H4 (cell line): ENCODE measurements at regions not wholly inside any gene's neighbourhood (a gene's known extent, or its start where the extent isn't known, plus 50 kb on each side); places are given as distances from the start of the nearest gene placed in this dataset.

ENCODE experiments used
- DNase-seq: peaks from one replicate; pipeline ENCODE4 v3.0.0-alpha.2; 2015; ENCODE audit warnings: low spot score

DNA sequence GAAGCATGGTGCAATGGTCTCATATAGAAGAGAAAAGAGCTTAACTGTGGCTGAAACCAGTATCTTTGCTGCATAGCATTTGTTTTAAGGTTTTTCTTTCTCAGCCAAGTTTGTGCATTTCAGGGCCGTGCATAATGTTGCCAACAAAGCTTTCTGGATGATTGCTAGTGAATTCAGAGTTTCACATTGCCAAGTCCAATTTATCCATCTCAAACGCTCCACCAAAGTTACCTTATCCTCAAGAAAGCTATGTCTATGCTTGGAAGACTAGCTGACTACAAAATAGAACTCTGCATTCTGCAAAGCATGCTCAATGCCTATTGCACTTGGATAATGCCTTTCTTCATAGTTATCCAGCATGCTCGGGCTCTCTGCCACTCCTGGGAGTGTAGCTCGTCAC is 535.8 kb upstream of the SGCG start:
- no peak for DNase-seq

DNA sequence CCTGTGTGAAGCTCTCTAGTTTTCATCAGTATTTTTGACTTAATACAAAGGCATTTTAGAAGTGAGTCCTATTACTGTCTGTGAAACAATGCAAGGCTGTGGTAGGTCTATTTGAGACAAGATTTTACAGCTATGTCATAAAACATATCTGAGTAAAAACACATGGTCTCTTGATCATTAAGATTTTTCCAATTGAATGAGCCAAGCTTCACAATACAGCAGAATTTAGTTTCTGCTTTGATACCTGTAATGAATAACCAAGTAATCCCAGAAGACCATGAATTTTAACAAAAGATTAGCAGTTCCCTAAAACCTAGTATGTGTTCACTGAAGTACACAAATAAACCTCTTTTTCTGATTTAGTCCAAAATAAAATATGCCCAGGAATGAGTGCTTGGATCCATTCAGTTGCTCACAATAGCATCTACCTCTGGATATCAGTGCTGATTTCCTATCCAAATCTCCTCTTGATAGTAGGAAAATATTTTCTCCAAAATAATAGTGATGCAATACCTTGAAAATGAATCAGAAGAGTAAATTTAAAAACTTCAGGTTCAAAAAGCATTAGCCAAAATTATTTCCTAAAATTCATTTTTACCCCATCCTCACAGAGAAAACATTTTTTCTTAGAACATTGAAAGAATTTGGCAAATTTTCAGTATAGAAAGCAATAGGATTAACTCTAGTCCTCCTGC is 533.5 kb upstream of the SGCG start:
- DNase-seq, result no peak

- DNase-seq, result peak; percentile 16
These were observed 532.4 kb upstream of the SGCG start for GRCh38 chr13:22648320-22648801.

- no peak for DNase-seq
These were observed 528.0 kb upstream of the SGCG start for GRCh38 chr13:22652796-22653195.

GRCh38 chr13:22653866-22654265 is 526.9 kb upstream of the SGCG start:
- DNase-seq, result no peak

- DNase-seq, result no peak
These were observed 525.5 kb upstream of the SGCG start for GRCh38 chr13:22655106-22655852.

DNA sequence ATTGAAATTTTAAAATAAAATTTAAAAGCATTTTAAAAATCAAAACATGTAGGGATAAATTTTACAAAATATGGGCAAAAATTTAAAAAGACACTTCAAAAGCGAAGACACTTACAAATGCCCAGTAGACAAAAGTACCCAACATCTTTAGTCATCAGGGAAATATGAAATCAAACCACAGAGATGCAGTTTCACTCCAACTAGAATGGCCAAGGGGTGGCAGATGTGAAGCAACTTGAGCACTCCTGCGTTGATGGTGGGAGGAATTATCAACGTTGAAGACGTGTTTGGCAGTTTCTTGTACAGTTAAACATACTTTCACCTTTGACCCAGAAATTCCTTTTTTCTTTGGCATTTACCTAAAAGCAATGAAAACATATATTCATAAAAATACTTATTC is 518.0 kb upstream of the SGCG start:
- DNase-seq, result peak; percentile 9

GRCh38 chr13:22665506-22665905 is 515.3 kb upstream of the SGCG start:
- DNase-seq, result peak; percentile 6

GRCh38 chr13:22690756-22691155 is 490.0 kb upstream of the SGCG start:
- no peak for DNase-seq

- DNase-seq, result no peak
These were observed 487.1 kb upstream of the SGCG start for GRCh38 chr13:22693691-22694090.

- DNase-seq, result no peak
These were observed 484.3 kb upstream of the SGCG start for GRCh38 chr13:22696433-22696832.

GRCh38 chr13:22698467-22698866 is 482.3 kb upstream of the SGCG start:
- DNase-seq, result no peak

DNA sequence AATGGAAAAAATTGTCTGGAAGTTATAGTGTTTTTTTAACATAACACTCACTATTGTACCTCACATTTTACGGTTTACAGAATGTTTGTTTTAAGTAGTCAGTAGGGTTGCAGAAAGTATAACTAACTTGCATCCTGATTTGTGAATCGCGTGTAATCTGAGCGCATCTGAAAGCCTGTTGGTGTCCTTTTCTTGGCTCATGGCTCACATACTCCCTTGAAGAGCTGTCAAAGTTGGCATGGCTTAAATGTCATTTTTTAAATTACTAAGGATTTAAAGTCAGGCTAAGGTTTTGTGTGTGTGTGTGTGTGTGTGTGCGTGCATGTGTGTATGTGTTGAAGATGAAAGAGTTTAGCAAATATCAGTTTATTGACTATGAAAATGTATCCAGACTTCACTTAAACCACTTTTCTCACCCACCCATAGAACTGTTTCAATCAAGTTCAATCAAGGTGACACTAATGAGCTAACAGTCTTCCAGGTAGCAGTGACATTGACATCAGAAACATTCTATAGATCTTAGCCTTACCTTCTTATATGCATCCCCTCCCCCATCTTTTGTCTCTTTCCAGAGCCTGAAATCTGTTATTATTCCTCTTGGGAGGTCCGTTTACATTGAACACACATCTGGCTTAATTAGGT is 480.4 kb upstream of the SGCG start:
- no peak for DNase-seq

GRCh38 chr13:22703601-22704209 is 477.1 kb upstream of the SGCG start:
- no peak for DNase-seq

- no peak for DNase-seq
These were observed 472.8 kb upstream of the SGCG start for GRCh38 chr13:22707946-22708345.

- DNase-seq, result no peak
These were observed 463.7 kb upstream of the SGCG start for GRCh38 chr13:22717036-22717435.

DNA sequence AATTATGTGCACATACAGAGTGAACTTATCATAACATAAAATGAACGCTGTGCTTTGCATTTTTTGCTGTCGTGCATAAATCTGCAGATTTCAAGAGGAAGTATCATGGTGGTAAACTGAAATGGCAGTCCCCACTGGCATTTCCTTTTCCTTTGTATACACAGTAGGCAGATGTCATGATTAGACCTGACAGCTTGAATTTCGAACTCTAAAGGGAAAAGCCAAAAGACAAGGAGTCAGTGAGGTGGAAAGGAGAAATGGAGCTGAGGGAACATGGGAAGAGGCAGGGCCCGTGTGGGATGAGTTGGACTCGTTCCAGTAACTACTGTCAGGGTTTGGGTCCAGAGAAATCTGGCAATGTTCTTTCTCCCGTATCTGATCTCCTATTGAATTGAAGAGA is 454.1 kb upstream of the SGCG start:
- no peak for DNase-seq

GRCh38 chr13:22735011-22735995 is 445.5 kb upstream of the SGCG start:
- DNase-seq, result no peak

GRCh38 chr13:22736084-22736767 is 444.6 kb upstream of the SGCG start:
- DNase-seq, result no peak

DNA sequence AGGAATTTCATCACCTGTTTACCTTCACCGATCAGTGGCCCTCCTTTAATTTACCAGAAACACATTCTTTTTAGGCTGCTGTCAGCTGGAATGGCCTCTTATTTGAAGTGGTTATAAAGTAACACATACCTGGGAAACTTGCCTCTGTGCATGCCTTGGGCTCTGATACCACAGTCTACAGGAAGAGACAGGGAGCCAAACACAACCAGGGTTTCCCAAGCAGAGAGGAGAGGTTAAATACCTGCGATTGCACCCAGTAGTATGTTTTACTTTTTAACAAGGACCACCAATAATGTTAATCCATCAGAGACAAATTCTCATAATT is 444.0 kb upstream of the SGCG start:
- no peak for DNase-seq

DNA sequence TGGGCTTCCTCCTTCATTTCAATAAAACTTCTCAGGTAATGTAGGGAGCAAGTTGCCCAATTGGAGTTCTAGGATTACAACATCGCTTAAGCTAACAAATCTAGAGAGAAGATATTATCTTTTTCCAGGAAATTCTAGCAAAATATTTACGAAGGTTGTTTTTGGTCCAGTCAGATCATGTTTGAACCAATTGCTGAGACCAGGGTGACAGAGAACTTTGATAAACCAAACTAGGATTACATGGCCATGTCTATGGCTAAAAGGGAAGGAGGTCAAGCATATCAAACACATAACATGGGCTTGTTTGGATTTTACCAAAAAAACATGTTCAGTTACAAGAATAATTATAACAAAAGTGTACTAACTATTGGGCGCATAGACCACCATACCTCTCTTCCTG is 442.4 kb upstream of the SGCG start:
- DNase-seq, result no peak
